Right ventricle myocardium inferior (tissue), 1 donor: ENCODE measurements at regions not wholly inside any gene's neighbourhood (a gene's known extent, or its start where the extent isn't known, plus 50 kb on each side); places are given as distances from the start of the nearest gene placed in this dataset.
"Not testable (repeated sequence)": the region's sequence is repeated elsewhere in the genome, so short reads cannot be mapped to it uniquely, and the experiment has no call there.

ENCODE experiments used
- ATAC-seq: fragments of 200-7000 bp; cut with Tn5 transposase; one replicate; pipeline ENCODE4 v1.9.1; 2020; ENCODE audit warnings: mild to moderate bottlenecking, moderate library complexity
- DNase-seq: peaks from one replicate; pipeline ENCODE4 v3.0.0; 2021; ENCODE audit errors: missing footprints
- intact Hi-C: fragments of 100-400 bp; cut with DNase I; formaldehyde crosslinking; loops from one replicate; pipeline ENCODE4 v1.11.0; 2022
- donor health status: DM: no; HTN: yes; CAD: no; lungs with severe emphysema.

GRCh38 chr7:104074529-104074928 is 85.1 kb upstream of the RELN start:
- DNase-seq, result no peak
- no peak for ATAC-seq
- intact Hi-C loops, result no loop called here

GRCh38 chr7:104071641-104072040 is 82.2 kb upstream of the RELN start:
- DNase-seq, ATAC-seq, intact Hi-C loops: not testable (repeated sequence)

- no peak for ATAC-seq
- intact Hi-C loops, result no loop called here
- no peak for DNase-seq
Measured at GRCh38 chr7:104065491-104065890, 76.0 kb upstream of the RELN start.

- DNase-seq (no peak), ATAC-seq (no peak)
- intact Hi-C loops, result no loop called here
Measured at GRCh38 chr7:104064969-104065387, 75.5 kb upstream of the RELN start.

- ATAC-seq, DNase-seq, intact Hi-C loops: not testable (repeated sequence)
Measured at GRCh38 chr7:104063797-104064196, 74.3 kb upstream of the RELN start.

GRCh38 chr7:104061652-104062051 is 72.2 kb upstream of the RELN start:
- no peak for ATAC-seq
- intact Hi-C loops, result no loop called here
- DNase-seq, result no peak

GRCh38 chr7:104059837-104060236 is 70.4 kb upstream of the RELN start:
- intact Hi-C loops, DNase-seq: not testable (repeated sequence)

GRCh38 chr7:104059103-104059502 is 69.6 kb upstream of the RELN start:
- intact Hi-C loops, result no loop called here
- no peak for ATAC-seq
- peak; percentile 28 for DNase-seq

More at GRCh38 chr7:104059837-104060236, 70.4 kb upstream of the RELN start:
- ATAC-seq, result not testable (repeated sequence)

GRCh38 chr7:104054362-104054761 is 64.9 kb upstream of the RELN start:
- ATAC-seq, result no peak
- no peak for DNase-seq
- intact Hi-C loops, result no loop called here

GRCh38 chr7:104052979-104053378 is 63.5 kb upstream of the RELN start:
- DNase-seq (no peak), ATAC-seq (no peak)
- intact Hi-C loops, result no loop called here

GRCh38 chr7:104048055-104048454 is 58.6 kb upstream of the RELN start:
- intact Hi-C loops, result no loop called here
- ATAC-seq (no peak), DNase-seq (no peak)

- DNase-seq, result no peak
- intact Hi-C loops, result no loop called here
- no peak for ATAC-seq
Measured at GRCh38 chr7:104045183-104045582, 55.7 kb upstream of the RELN start.

- no peak for DNase-seq
- ATAC-seq, result no peak
- intact Hi-C loops, result no loop called here
Measured at GRCh38 chr7:104040666-104041065, 51.2 kb upstream of the RELN start.

GRCh38 chr7:104039363-104039762 is 49.9 kb upstream of the RELN start:
- intact Hi-C loops, result no loop called here
- no peak for ATAC-seq
- no peak for DNase-seq
